NCI-H2107 treated with DMSO at 0.1 percent for 48 hours (cell line): ENCODE measurements at regions not wholly inside any gene's neighbourhood (a gene's known extent, or its start where the extent isn't known, plus 50 kb on each side); places are given as distances from the start of the nearest gene placed in this dataset.

Experiments
- DNase-seq: peaks from one replicate; lab custom pipeline; 2025; ENCODE audit not compliant: unreplicated experiment; lab: John Stamatoyannopoulos, UW

- no peak for DNase-seq
Measured at GRCh38 chr20:52289956-52290565, 98.5 kb upstream of the ZFP64 start.

- no peak for DNase-seq
Measured at GRCh38 chr20:52280407-52280806, 88.8 kb upstream of the ZFP64 start.

GRCh38 chr20:52279706-52280105, 88.1 kb upstream of the ZFP64 start:
- DNase-seq: no peak

GRCh38 chr20:52275181-52275691, 83.7 kb upstream of the ZFP64 start:
- no peak for DNase-seq

GRCh38 chr20:52270696-52271095, 79.1 kb upstream of the ZFP64 start:
- no peak for DNase-seq

GRCh38 chr20:52270001-52270606, 78.5 kb upstream of the ZFP64 start:
- DNase-seq: no peak

- DNase-seq: no peak
Measured at GRCh38 chr20:52269321-52269720, 77.7 kb upstream of the ZFP64 start.

- DNase-seq: no peak
Measured at GRCh38 chr20:52268184-52268749, 76.7 kb upstream of the ZFP64 start.

GRCh38 chr20:52267418-52267817, 75.8 kb upstream of the ZFP64 start:
- DNase-seq: no peak

GRCh38 chr20:52263757-52264156, 72.2 kb upstream of the ZFP64 start:
- no peak for DNase-seq

GRCh38 chr20:52261792-52262191, 70.2 kb upstream of the ZFP64 start:
- no peak for DNase-seq

GRCh38 chr20:52259295-52259694, 67.7 kb upstream of the ZFP64 start:
- no peak for DNase-seq

GRCh38 chr20:52256454-52256853, 64.9 kb upstream of the ZFP64 start:
- DNase-seq: no peak

- DNase-seq: no peak
Measured at GRCh38 chr20:52252664-52253063, 61.1 kb upstream of the ZFP64 start.

GRCh38 chr20:52251827-52252226, 60.2 kb upstream of the ZFP64 start:
- no peak for DNase-seq

- DNase-seq: no peak
Measured at GRCh38 chr20:52251136-52251700, 59.6 kb upstream of the ZFP64 start.

- no peak for DNase-seq
Measured at GRCh38 chr20:52247548-52247947, 56.0 kb upstream of the ZFP64 start.

GRCh38 chr20:52246366-52246765, 54.8 kb upstream of the ZFP64 start:
- DNase-seq: no peak

- no peak for DNase-seq
Measured at GRCh38 chr20:52244702-52245101, 53.1 kb upstream of the ZFP64 start.

GRCh38 chr20:52242237-52243230, 51.0 kb upstream of the ZFP64 start:
- DNase-seq: peak; percentile 26
